ENCODE measurements at regions not wholly inside any gene's neighbourhood (a gene's known extent, or its start where the extent isn't known, plus 50 kb on each side); places are given as distances from the start of the nearest gene placed in this dataset.
"Not testable (repeated sequence)": the region's sequence is repeated elsewhere in the genome, so short reads cannot be mapped to it uniquely, and the experiment has no call there.

DNA sequence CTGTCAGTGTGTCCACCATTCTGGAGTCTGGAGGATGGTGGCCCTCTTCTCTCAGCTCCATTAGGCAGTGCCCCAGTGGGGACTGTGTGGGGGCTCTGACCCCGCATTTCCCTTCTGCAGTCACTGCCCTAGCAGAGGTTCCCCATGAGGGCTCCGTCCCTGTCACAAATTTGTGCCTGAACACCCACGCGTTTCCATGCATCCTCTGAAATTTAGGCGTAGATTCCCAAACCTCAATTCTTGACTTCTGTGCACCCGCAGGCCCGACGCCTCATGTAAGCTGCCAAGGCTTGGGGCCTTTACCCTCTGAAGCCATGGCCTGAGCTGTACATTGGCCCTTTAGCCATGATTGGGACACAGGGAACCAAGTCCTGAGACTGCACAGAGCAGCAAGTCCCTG lies 182.3 kb downstream of the FOXD4L6 start:
- TF ChIP-seq, protein P1, sequence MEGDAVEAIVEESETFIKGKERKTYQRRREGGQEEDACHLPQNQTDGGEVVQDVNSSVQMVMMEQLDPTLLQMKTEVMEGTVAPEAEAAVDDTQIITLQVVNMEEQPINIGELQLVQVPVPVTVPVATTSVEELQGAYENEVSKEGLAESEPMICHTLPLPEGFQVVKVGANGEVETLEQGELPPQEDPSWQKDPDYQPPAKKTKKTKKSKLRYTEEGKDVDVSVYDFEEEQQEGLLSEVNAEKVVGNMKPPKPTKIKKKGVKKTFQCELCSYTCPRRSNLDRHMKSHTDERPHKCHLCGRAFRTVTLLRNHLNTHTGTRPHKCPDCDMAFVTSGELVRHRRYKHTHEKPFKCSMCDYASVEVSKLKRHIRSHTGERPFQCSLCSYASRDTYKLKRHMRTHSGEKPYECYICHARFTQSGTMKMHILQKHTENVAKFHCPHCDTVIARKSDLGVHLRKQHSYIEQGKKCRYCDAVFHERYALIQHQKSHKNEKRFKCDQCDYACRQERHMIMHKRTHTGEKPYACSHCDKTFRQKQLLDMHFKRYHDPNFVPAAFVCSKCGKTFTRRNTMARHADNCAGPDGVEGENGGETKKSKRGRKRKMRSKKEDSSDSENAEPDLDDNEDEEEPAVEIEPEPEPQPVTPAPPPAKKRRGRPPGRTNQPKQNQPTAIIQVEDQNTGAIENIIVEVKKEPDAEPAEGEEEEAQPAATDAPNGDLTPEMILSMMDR (IDR thresholded peaks at IDR 0.05; ENCODE audit: insufficient read depth, low read length) = not testable (repeated sequence)
- TF ChIP-seq GABPA, POLR2AphosphoS5 (IDR thresholded peaks at IDR 0.05; ENCODE audit: low read depth): not testable (repeated sequence)
- TF ChIP-seq, protein P2, sequence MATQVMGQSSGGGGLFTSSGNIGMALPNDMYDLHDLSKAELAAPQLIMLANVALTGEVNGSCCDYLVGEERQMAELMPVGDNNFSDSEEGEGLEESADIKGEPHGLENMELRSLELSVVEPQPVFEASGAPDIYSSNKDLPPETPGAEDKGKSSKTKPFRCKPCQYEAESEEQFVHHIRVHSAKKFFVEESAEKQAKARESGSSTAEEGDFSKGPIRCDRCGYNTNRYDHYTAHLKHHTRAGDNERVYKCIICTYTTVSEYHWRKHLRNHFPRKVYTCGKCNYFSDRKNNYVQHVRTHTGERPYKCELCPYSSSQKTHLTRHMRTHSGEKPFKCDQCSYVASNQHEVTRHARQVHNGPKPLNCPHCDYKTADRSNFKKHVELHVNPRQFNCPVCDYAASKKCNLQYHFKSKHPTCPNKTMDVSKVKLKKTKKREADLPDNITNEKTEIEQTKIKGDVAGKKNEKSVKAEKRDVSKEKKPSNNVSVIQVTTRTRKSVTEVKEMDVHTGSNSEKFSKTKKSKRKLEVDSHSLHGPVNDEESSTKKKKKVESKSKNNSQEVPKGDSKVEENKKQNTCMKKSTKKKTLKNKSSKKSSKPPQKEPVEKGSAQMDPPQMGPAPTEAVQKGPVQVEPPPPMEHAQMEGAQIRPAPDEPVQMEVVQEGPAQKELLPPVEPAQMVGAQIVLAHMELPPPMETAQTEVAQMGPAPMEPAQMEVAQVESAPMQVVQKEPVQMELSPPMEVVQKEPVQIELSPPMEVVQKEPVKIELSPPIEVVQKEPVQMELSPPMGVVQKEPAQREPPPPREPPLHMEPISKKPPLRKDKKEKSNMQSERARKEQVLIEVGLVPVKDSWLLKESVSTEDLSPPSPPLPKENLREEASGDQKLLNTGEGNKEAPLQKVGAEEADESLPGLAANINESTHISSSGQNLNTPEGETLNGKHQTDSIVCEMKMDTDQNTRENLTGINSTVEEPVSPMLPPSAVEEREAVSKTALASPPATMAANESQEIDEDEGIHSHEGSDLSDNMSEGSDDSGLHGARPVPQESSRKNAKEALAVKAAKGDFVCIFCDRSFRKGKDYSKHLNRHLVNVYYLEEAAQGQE (IDR thresholded peaks at IDR 0.05; ENCODE audit: insufficient replicate concordance, low read depth) = not testable (repeated sequence)
